AG04449 (cell line): ENCODE measurements at regions not wholly inside any gene's neighbourhood (a gene's known extent, or its start where the extent isn't known, plus 50 kb on each side); places are given as distances from the start of the nearest gene placed in this dataset.
A peak's percentile ranks its signal among the peaks of the same experiment; 100 is the strongest.

ENCODE experiments used
- CTCF ChIA-PET: fragments of 350-600 bp; formaldehyde crosslinking; extraction: SDS; loops from one replicate; lab custom pipeline; 2021; ENCODE audit warnings: antibody characterized with exemption; lab: Yijun Ruan, JAX
- POLR2A ChIA-PET: fragments of 400-600, 350-600 bp; formaldehyde crosslinking; extraction: SDS; loops from one replicate; lab custom pipeline; 2020; ENCODE audit warnings: antibody characterized with exemption, inconsistent platforms; lab: Yijun Ruan, JAX
- DNase-seq: peaks from one replicate; pipeline ENCODE4 v3.0.0-alpha.2; 2010; ENCODE audit warnings: low read depth, low spot score
- H3K4me3 ChIP-seq: 2 replicates; pipeline ENCODE4 v1.5.1; 2011; ENCODE audit warnings: low read depth, mild to moderate bottlenecking, control low read depth, low read length
- CTCF ChIP-seq: IDR thresholded peaks from one replicate; pipeline ENCODE4 v1.5.1; 2011; ENCODE audit warnings: mild to moderate bottlenecking, moderate library complexity, low read length, control low read depth, inconsistent platforms; ENCODE audit not compliant: insufficient read depth; ENCODE audit errors: missing control alignments

- ChIA-PET CTCF (no interaction called here), POLR2A (no interaction called here)
- no peak overlapping the region for H3K4me3 ChIP-seq
- DNase-seq = no peak
- no peak for TF ChIP-seq CTCF
Measured at GRCh38 chr14:23816371-23816770, 137.2 kb upstream of the DHRS4 start.

GRCh38 chr14:23817164-23817767 lies 136.3 kb upstream of the DHRS4 start:
- CTCF ChIA-PET = no interaction called here
- POLR2A ChIA-PET = no interaction called here
- DNase-seq = no peak
- H3K4me3 ChIP-seq = no peak overlapping the region
- TF ChIP-seq CTCF = no peak

- ChIA-PET POLR2A (no interaction called here), CTCF (no interaction called here)
- no peak for TF ChIP-seq CTCF
- H3K4me3 ChIP-seq = no peak overlapping the region
- no peak for DNase-seq
Measured at GRCh38 chr14:23827100-23827892, 126.3 kb upstream of the DHRS4 start.

GRCh38 chr14:23828001-23828400 lies 125.6 kb upstream of the DHRS4 start:
- no peak for DNase-seq
- TF ChIP-seq CTCF = no peak
- CTCF ChIA-PET = no interaction called here
- POLR2A ChIA-PET = no interaction called here
- no peak overlapping the region for H3K4me3 ChIP-seq

- TF ChIP-seq CTCF = no peak
- DNase-seq = no peak
- ChIA-PET CTCF (no interaction called here), POLR2A (no interaction called here)
- H3K4me3 ChIP-seq = no peak overlapping the region
Measured at GRCh38 chr14:23828616-23829015, 125.0 kb upstream of the DHRS4 start.

- H3K4me3 ChIP-seq = no peak overlapping the region
- peak; percentile 60 for DNase-seq
- POLR2A ChIA-PET = no interaction called here
- TF ChIP-seq CTCF = no peak
- CTCF ChIA-PET = interaction anchor here (0.6 to 1.4 kb wide), 5 partner anchors 20 to 267 kb away, joined by 3 to 8 read pairs (median 3); no protein-coding TSS in a partner anchor
Measured at GRCh38 chr14:23829736-23830471, 123.7 kb upstream of the DHRS4 start.
